HEK293 (cell line): ENCODE measurements at regions not wholly inside any gene's neighbourhood (a gene's known extent, or its start where the extent isn't known, plus 50 kb on each side); places are given as distances from the start of the nearest gene placed in this dataset.

ENCODE experiments used
- CTCF ChIP-seq: fragments of 450-650 bp; formaldehyde crosslinking; IDR thresholded peaks from 2 replicates; pipeline ENCODE4 v1.5.1; 2016; ENCODE audit warnings: missing biosample characterization, missing genetic modification characterization
- SP2 ChIP-seq: fragments of 450-650 bp; formaldehyde crosslinking; IDR thresholded peaks from 2 replicates; pipeline ENCODE4 v1.5.1; 2016; ENCODE audit warnings: missing biosample characterization, missing genetic modification characterization
- ZNF561 ChIP-seq: fragments of 450-650 bp; IDR thresholded peaks from 2 replicates; pipeline ENCODE4 v1.5.1; 2018; ENCODE audit warnings: missing biosample characterization, missing genetic modification characterization, borderline replicate concordance
- TF ChIP-seq, protein P1 (sequence below): fragments of 450-650 bp; formaldehyde crosslinking; IDR thresholded peaks from 2 replicates; pipeline ENCODE4 v1.5.1; 2016; ENCODE audit warnings: missing biosample characterization, missing genetic modification characterization, borderline replicate concordance
- TF ChIP-seq, protein P2 (sequence below): fragments of 450-650 bp; formaldehyde crosslinking; IDR thresholded peaks from 2 replicates; pipeline ENCODE4 v1.5.1; 2016; ENCODE audit warnings: missing biosample characterization, missing genetic modification characterization

GRCh38 chr22:34588871-34589545 lies 476.9 kb upstream of the ISX start:
- TF ChIP-seq, protein P1, sequence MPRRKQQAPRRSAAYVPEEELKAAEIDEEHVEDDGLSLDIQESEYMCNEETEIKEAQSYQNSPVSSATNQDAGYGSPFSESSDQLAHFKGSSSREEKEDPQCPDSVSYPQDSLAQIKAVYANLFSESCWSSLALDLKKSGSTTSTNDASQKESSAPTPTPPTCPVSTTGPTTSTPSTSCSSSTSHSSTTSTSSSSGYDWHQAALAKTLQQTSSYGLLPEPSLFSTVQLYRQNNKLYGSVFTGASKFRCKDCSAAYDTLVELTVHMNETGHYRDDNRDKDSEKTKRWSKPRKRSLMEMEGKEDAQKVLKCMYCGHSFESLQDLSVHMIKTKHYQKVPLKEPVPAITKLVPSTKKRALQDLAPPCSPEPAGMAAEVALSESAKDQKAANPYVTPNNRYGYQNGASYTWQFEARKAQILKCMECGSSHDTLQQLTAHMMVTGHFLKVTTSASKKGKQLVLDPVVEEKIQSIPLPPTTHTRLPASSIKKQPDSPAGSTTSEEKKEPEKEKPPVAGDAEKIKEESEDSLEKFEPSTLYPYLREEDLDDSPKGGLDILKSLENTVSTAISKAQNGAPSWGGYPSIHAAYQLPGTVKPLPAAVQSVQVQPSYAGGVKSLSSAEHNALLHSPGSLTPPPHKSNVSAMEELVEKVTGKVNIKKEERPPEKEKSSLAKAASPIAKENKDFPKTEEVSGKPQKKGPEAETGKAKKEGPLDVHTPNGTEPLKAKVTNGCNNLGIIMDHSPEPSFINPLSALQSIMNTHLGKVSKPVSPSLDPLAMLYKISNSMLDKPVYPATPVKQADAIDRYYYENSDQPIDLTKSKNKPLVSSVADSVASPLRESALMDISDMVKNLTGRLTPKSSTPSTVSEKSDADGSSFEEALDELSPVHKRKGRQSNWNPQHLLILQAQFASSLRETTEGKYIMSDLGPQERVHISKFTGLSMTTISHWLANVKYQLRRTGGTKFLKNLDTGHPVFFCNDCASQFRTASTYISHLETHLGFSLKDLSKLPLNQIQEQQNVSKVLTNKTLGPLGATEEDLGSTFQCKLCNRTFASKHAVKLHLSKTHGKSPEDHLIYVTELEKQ (tag by site-specific recombination), result no peak
- TF ChIP-seq CTCF (no peak), SP2 (tag by site-specific recombination) (no peak), ZNF561 (tag by site-specific recombination) (no peak)
- TF ChIP-seq, protein P2, sequence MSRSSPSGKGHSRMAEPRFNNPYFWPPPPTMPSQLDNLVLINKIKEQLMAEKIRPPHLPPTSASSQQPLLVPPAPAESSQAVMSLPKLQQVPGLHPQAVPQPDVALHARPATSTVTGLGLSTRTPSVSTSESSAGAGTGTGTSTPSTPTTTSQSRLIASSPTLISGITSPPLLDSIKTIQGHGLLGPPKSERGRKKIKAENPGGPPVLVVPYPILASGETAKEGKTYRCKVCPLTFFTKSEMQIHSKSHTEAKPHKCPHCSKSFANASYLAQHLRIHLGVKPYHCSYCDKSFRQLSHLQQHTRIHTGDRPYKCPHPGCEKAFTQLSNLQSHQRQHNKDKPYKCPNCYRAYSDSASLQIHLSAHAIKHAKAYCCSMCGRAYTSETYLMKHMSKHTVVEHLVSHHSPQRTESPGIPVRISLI (tag by site-specific recombination), result no peak
